ENCODE measurements at regions not wholly inside any gene's neighbourhood (a gene's known extent, or its start where the extent isn't known, plus 50 kb on each side); places are given as distances from the start of the nearest gene placed in this dataset.
"Not testable (repeated sequence)": the region's sequence is repeated elsewhere in the genome, so short reads cannot be mapped to it uniquely, and the experiment has no call there.

GRCh38 chr7:85341973-85342372 lies 155.1 kb upstream of the SEMA3D start:
- Histone ChIP-seq H3K27ac (replicated peaks) (no peak overlapping the region), H3K36me3 (no peaks in the 10 kb centered on the region), H3K4me3 (no peak overlapping the region), H3K4me1 (no peaks in the 10 kb centered on the region), H3K27me3 (ENCODE audit: low read depth) (no peaks in the 10 kb centered on the region), H3K9me3 (replicated peaks) (peaks cover 6% of the 10 kb centered on the region)
- intact Hi-C loops (cut with micrococcal nuclease), result no loop called here
- DNase-seq, result no peak
- no peak for TF ChIP-seq CTCF (IDR thresholded peaks at IDR 0.05; ENCODE audit: borderline replicate concordance)

GRCh38 chr7:85341121-85341520 lies 154.3 kb upstream of the SEMA3D start:
- intact Hi-C loops (cut with micrococcal nuclease), result no loop called here
- H3K27me3 ChIP-seq (ENCODE audit: low read depth), result no peaks in the 10 kb centered on the region
- no peaks in the 10 kb centered on the region for H3K4me1 ChIP-seq
- peaks cover 5% of the 10 kb centered on the region for H3K9me3 ChIP-seq (replicated peaks)
- no peak overlapping the region for H3K4me3 ChIP-seq
- H3K36me3 ChIP-seq, result no peaks in the 10 kb centered on the region
- no peak for DNase-seq
- no peak overlapping the region for H3K27ac ChIP-seq (replicated peaks)
- no peak for TF ChIP-seq CTCF (IDR thresholded peaks at IDR 0.05; ENCODE audit: borderline replicate concordance)

- DNase-seq, result no peak
- TF ChIP-seq CTCF (IDR thresholded peaks at IDR 0.05; ENCODE audit: borderline replicate concordance), result no peak
- Histone ChIP-seq H3K27ac (replicated peaks) (no peak overlapping the region), H3K9me3 (replicated peaks) (no peaks in the 10 kb centered on the region), H3K27me3 (ENCODE audit: low read depth) (no peaks in the 10 kb centered on the region), H3K36me3 (no peaks in the 10 kb centered on the region), H3K4me1 (no peaks in the 10 kb centered on the region), H3K4me3 (no peak overlapping the region)
- intact Hi-C loops (cut with micrococcal nuclease), result no loop called here
Observed at GRCh38 chr7:85336086-85336485, 149.2 kb upstream of the SEMA3D start.

- H3K36me3 ChIP-seq; H3K27me3 ChIP-seq (ENCODE audit: low read depth); DNase-seq; H3K4me1 ChIP-seq; H3K27ac ChIP-seq (replicated peaks); H3K4me3 ChIP-seq; H3K9me3 ChIP-seq (replicated peaks); intact Hi-C loops (cut with micrococcal nuclease): not testable (repeated sequence)
Observed at GRCh38 chr7:85335113-85335512, 148.3 kb upstream of the SEMA3D start.

- Histone ChIP-seq H3K27me3 (ENCODE audit: low read depth) (no peaks in the 10 kb centered on the region), H3K9me3 (replicated peaks) (no peaks in the 10 kb centered on the region), H3K4me3 (no peak overlapping the region), H3K4me1 (no peaks in the 10 kb centered on the region), H3K27ac (replicated peaks) (no peak overlapping the region), H3K36me3 (no peaks in the 10 kb centered on the region)
- intact Hi-C loops (cut with micrococcal nuclease), result no loop called here
- TF ChIP-seq CTCF (IDR thresholded peaks at IDR 0.05; ENCODE audit: borderline replicate concordance), result no peak
- no peak for DNase-seq
Observed at GRCh38 chr7:85328456-85328998, 141.7 kb upstream of the SEMA3D start.

- DNase-seq, result no peak
- Histone ChIP-seq H3K4me1 (no peaks in the 10 kb centered on the region), H3K27me3 (ENCODE audit: low read depth) (no peaks in the 10 kb centered on the region), H3K27ac (replicated peaks) (no peak overlapping the region), H3K36me3 (no peaks in the 10 kb centered on the region), H3K4me3 (no peak overlapping the region), H3K9me3 (replicated peaks) (no peaks in the 10 kb centered on the region)
- intact Hi-C loops (cut with micrococcal nuclease), result no loop called here
- no peak for TF ChIP-seq CTCF (IDR thresholded peaks at IDR 0.05; ENCODE audit: borderline replicate concordance)
Observed at GRCh38 chr7:85324145-85324799, 137.4 kb upstream of the SEMA3D start.

Data from left ventricle myocardium inferior (tissue), 1 donor.